ENCODE measurements at regions not wholly inside any gene's neighbourhood (a gene's known extent, or its start where the extent isn't known, plus 50 kb on each side); places are given as distances from the start of the nearest gene placed in this dataset.

DNA sequence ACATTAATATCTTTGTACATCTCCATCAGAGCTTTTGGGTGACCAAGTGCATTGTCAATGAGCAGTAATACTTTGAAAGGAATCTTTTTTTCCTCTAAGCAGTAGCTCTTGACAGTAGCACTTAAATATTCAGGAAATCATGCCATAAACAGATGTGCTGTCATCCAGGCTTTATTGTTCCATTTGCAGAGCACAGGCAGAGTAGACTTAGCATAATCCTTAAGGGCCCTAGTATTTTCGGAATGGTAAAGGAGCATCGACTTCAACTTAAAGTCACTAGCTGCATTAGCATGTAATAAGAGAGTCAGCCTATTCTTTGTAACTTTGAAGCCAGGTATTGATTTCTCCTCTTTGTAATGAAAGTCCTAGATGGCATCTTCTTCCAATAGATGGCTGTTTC lies 121.8 kb upstream of the CWC22 start:
- DNase-seq (ENCODE audit: low spot score in 2 of 2): no peak
- no peak for FAIRE-seq

DNA sequence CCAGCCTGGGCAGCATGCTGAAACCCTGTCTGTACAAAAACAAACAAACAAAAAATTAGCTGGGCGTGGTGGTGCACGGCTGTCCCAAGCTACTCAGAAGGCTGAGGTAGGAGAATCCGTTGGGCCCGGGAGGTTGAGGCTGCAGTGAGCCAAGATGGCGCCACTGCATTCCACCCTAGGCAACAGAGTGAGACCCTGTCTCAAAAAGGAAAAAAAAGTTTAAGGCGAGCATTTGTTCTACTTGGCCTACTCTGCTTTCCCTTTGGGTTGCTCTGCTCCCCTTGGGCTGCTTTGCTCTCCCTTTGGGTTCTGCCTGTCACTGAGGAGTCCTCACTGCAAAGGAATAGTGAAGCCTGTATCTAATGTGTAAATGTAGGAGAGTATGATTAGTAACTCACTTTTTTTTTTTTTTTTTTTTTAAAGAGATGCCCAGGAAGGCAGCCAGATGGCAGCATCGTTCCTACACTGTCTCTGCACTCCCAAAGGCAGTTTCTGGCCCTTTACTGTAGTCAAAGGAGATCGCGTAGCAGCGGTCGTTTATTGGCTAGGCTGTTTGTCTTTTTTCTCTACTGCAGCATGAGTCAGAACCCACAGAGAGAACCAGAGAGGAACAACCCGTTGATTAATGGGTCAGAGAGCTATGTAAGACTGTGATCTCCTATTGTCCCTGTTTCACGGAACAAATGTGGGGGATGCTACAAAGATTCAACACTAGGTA lies 118.3 kb upstream of the CWC22 start:
- DNase-seq (ENCODE audit: low spot score in 2 of 2) (peak; percentile 8 to 42), FAIRE-seq (peak; percentile 78)

- DNase-seq (ENCODE audit: low spot score in 2 of 2) (peak in 1 of 2 donors; percentile 11), FAIRE-seq (peak; percentile 85)
These were observed 117.4 kb upstream of the CWC22 start for GRCh38 chr2:180124273-180125139.

DNA sequence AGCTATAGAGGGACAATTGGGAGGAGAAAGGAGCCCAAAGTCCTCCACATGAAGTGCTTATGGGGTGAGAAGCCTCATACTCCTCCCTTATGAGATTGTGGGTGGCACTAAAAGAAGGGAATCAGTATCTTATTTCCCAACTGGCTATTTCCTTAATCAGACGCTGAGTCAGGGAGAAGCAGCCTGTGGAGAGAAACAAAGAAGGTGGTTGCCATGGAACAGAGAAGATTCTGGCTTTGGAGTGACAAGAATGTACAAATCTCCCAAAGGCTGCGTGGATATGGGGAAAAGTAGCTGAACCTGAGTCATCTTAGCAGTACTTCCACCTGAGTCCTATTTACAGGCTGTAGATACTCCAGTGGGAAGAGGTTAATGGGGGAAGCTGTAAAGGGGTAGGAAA lies 115.8 kb upstream of the CWC22 start:
- DNase-seq (ENCODE audit: low spot score in 2 of 2) (no peak), FAIRE-seq (no peak)

DNA sequence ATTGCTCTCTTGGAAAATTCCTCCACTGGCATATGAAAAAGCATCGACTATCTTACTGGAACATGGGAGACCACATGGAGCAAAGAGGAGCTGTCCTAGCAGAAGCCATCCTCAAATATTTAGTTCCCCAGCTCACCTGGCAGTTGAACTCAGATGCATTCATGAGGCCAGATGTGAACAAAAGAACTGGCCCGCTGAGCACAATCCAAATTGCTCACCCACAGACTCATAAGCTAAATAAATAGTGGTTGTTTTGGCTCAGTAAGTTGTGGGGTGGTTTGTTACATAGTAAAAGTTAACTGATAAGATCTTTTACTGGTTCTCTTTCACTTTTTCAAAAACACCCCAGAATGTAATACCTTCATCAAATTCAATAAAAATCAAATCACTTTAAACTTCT lies 108.6 kb upstream of the CWC22 start:
- DNase-seq (ENCODE audit: low spot score in 2 of 2) (no peak), FAIRE-seq (no peak)

DNA sequence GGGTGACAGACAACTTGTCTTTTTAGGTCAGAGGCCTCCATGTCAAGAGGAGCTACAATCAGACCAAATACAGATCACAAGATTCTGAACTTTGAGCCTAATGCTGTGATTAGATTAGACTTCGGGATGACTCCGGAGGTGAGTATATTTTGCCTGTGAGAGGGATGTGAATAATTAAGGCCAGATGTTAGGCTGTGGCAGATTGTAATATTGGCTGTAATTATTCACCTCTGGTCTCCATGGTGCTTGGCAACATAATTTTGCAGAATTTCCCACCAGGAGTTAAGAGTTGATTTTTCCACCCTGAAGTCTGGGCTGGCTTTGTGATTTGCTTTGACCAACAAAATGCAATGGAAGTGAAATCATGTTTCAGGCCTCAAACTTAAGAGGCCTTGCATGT lies 108.2 kb upstream of the CWC22 start:
- DNase-seq (ENCODE audit: low spot score in 2 of 2) (no peak), FAIRE-seq (no peak)

- no peak for FAIRE-seq
These were observed 104.8 kb upstream of the CWC22 start for GRCh38 chr2:180111901-180112300.

DNA sequence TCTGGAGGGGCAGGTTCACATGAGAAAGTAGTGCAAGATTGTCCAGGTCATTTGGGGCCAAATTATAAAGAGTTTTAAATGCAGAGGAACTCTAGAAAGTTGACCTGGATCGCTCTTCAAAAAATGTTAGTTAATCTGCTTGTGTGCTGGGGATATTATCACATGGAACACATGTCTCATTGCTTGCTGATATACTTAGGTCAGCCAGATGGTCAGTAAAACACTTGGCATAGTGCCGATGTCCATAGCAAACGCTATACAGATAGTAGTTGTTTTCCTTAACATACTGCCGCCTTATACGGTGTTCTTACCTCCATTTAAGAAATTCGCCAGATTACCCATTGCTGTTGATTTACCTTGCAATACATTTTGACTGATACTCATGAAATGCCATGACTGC lies 103.4 kb upstream of the CWC22 start:
- DNase-seq (ENCODE audit: low spot score in 2 of 2) (no peak), FAIRE-seq (no peak)

More at GRCh38 chr2:180111901-180112300, 104.8 kb upstream of the CWC22 start:
- no peak for DNase-seq (ENCODE audit: low spot score in 2 of 2)

DNA sequence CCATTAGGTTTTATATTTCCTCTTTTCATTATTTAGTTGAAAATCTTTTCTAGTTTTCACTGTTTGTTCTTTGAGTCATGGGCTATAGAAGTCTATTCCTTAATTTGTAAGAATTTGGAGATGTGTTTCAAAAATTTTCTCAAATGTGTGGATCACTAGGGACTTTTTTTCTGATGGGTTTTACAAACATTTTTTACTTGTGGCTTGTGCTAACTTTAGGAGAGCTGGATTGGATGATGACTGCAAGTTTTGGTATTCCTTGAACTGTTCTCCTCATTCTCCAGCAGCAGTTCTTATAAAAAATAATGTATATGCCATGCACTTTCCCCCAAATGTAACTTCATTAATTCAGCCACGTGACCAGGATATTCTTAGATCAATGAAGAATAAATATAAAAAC lies 94.7 kb upstream of the CWC22 start:
- DNase-seq (ENCODE audit: low spot score in 2 of 2) (no peak), FAIRE-seq (no peak)

DNA sequence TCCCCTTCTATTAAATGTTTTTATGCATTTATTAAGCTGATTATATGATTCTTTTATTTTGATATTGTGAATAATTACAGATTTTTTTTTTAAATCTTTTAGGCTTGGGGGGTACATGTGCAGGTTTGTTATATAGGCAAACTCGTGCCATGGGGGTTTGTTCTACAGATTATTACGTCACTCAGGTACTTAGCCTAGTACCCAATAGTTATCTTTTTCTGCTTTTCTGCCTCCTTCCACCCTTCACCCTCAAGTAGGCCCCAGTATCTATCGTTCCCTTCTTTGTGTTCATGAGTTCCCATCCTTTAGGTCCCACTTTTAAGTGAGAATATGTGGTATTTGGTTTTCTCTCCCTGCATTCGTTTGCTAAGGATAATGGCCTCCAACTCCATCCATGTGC lies 92.2 kb upstream of the CWC22 start:
- FAIRE-seq (no peak), DNase-seq (ENCODE audit: low spot score in 2 of 2) (no peak)

GRCh38 chr2:180085144-180085543 lies 78.0 kb upstream of the CWC22 start:
- FAIRE-seq (no peak), DNase-seq (ENCODE audit: low spot score in 2 of 2) (no peak)

DNA sequence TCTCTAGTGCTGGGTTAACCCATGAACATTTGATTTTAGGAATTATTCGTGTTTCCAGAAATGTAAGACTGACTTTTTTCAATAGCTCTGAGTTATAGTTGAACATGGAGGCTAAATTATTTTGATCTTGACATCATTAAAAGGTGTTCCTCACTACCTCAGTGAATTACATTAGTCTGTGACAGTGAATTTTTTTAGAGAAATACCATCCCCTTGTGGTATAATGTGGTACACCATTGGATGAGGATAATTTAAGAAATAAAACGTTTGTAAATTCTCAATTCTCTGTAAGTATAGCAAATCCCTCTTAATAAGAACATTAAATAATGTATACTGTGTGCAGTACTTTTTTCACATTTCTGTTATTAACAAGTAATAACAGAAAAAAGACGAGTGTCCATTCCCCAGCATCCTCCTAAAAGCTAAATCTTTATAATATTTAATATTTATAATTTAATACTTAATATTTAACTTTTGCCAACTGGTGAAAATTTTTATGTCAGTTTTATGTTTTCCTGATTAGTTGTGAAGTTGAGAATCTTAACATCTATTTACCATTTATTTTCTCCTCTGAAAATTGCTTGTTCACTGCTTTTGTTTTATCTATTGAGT lies 70.3 kb upstream of the CWC22 start:
- FAIRE-seq: no peak

DNA sequence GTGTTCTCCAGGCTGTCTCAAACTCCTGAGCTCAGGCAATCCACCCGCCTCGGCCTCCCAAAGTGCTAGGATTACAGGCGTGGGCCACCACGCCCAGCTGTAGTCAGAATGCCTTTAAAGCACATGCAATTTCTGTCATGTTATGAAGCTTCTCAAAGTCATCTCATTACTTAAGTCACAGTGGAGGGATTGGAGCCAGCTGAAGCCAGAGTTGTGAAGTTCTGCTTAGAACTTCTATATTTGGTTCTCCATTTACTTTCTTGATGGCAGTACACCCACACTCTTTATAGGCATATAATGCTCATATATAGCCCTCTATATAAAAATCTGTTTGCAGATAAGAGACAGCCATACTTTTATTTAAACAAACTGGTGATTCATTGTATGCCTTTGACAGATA lies 68.8 kb upstream of the CWC22 start:
- FAIRE-seq (no peak), DNase-seq (ENCODE audit: low spot score in 2 of 2) (peak in 1 of 2 donors; percentile 1)

More for the DNA sequence above, 70.3 kb upstream of the CWC22 start:
- DNase-seq (ENCODE audit: low spot score in 2 of 2): peak in 1 of 2 donors; percentile 1

DNA sequence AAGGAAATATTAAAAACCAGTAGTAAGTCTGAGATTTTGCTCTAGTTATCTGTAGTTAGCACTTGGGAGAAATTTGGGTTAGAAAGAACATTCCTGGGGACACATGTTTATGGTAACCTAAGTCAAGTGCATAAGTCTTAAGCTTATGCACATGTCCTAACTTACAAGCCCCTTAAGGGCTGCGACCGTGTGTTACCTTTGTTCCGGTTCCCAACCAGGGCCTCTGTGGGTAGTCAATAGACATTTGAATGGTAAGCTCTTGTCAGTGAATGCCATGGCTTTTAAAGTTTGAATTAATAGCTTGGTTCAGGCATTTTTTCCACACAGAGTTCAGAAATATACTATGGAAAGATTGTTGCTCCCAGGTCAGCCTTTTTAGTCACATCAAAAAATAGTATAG lies 64.7 kb upstream of the CWC22 start:
- FAIRE-seq: no peak
- DNase-seq (ENCODE audit: low spot score in 2 of 2): no peak

DNA sequence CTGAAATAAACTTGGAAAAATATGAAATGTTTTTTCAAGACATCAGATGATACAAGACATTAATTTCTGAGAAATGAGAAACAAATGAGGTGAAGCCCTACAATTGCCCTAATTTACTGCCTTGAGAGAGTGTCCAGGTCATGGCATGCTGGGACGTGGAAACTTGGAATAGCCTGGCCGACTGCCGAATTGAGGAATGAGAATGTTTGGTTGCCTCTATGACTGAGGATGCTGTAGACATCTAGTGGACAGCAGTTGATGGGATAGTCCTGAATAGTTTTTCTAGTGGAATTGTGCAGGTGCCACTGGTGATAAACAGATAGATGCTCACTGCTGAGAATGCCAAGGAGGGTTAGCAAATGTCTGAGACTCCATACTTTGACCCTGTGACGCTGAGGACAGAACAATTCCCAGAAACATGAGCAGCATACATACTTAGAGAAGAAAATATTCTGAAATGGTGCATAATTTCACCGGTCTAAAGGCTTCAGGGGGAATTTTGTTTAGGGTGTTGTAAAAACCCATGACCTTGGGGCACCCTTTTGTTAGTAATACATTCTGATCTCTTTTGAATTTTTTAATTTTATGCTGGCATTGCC lies 56.5 kb upstream of the CWC22 start:
- DNase-seq (ENCODE audit: low spot score in 2 of 2) (no peak), FAIRE-seq (no peak)

DNA sequence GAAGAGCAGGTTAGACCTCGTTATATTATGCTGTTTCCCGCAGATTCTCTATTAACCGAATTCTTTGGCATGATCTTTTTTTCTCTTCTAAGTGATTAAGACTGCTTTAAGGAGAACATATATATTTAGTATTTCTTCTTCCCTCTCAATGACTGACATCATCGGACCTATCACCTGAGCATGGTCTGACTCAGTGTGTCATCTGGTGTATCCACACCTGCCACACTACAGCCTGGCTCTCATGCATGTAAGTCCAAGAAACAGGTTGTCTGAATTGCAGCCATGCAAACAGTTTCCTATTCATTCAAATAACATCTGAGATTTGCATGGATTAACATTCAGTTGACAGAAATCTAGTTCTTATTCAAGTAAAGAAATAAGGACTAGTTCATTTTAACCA lies 55.1 kb upstream of the CWC22 start:
- DNase-seq (ENCODE audit: low spot score in 2 of 2): no peak
- no peak for FAIRE-seq

DNA sequence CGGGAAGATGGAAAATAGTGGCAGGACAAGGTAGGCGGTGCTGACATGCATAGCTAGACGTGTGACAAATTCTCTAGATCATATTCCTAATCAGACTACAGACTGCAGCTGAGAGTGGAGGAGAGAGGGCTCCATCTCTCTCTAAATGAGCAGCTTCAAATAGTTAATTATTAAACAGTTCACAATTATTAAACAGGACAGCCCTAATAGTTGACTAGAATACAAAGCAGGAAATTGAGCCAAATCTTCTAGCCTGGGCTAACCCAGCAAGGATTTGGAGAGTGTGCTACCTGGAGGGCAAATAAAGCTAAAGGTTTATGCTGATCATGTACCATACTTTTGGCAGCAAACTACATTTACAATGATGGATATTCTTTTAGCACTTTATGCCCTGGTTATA lies 54.4 kb upstream of the CWC22 start:
- no peak for FAIRE-seq

DNA sequence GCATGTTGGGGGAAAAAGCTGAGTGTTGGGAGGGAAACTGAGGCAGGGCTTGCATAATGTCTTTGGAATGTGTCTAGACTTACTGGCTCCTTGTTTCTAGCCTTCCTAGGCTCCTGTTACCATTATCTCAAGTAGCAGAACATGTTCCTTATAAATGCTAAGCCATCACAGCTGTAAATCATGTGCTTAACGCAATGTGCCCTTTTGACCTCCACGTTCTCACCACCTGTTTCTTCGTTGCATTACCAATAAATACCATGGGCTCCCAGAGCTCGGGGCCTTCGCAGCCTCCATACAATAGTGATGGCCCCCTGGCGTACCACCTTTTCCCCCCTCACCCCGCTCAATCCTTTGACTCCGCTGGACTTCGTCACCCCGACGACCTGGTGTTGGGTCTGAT lies 54.0 kb upstream of the CWC22 start:
- no peak for FAIRE-seq

More for the DNA sequence above, 54.4 kb upstream of the CWC22 start:
- no peak for DNase-seq (ENCODE audit: low spot score in 2 of 2)

GRCh38 chr2:180058993-180059392 lies 51.9 kb upstream of the CWC22 start:
- DNase-seq (ENCODE audit: low spot score in 2 of 2): no peak
- no peak for FAIRE-seq

More for the DNA sequence above, 54.0 kb upstream of the CWC22 start:
- DNase-seq (ENCODE audit: low spot score in 2 of 2): no peak

DNA sequence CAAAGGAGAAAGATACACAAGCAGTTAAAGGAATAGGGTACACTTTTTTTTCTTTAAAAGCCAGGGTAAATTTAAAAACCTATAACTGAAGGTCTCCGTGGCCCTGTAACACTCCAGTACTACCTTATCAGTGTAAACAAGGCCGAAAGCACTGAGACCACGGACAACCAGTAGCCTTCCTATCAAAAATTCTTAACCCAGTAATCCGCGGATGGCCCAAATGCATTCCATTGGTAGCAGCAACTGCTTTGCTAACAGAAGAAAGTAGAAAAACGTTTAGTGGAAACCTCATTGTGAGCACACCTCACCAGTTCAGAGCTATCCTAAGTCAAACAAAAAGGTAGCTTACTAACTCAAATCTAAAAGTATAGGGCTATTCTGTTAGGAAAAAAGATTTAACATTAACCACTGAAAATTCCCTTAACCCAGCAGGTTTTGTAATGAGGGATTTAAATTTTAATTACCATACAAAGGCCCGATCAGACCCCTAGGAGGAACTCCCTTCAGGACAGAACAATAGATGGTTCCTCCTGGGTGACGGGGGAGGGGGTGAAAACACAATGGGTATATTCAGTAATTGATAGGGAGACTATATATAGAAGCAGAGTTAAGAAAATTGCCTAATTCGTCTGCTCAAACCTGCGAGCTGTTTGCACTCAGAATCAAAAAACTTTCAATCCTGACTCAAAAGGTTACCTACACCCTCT lies 50.8 kb upstream of the CWC22 start:
- FAIRE-seq (no peak), DNase-seq (ENCODE audit: low spot score in 2 of 2) (no peak)
